ENCODE measurements at regions not wholly inside any gene's neighbourhood (a gene's known extent, or its start where the extent isn't known, plus 50 kb on each side); places are given as distances from the start of the nearest gene placed in this dataset.

- no peak for DNase-seq
Measured at GRCh38 chr16:80355335-80355734, 185.5 kb upstream of the DYNLRB2 start.

GRCh38 chr16:80350061-80350460 lies 190.7 kb upstream of the DYNLRB2 start:
- DNase-seq: no peak

- DNase-seq: no peak
Measured at GRCh38 chr16:80347900-80348299, 192.9 kb upstream of the DYNLRB2 start.

- no peak for DNase-seq
Measured at GRCh38 chr16:80347002-80347401, 193.8 kb upstream of the DYNLRB2 start.

- no peak for DNase-seq
Measured at GRCh38 chr16:80346111-80346632, 194.6 kb upstream of the DYNLRB2 start.

- DNase-seq: no peak
Measured at GRCh38 chr16:80345701-80346100, 195.1 kb upstream of the DYNLRB2 start.

- DNase-seq: no peak
Measured at GRCh38 chr16:80344570-80344969, 196.2 kb upstream of the DYNLRB2 start.

GRCh38 chr16:80341263-80341662 lies 199.5 kb upstream of the DYNLRB2 start:
- DNase-seq: no peak

- no peak for DNase-seq
Measured at GRCh38 chr16:80337786-80338185, 203.0 kb upstream of the DYNLRB2 start.

- DNase-seq: no peak
Measured at GRCh38 chr16:80330803-80331202, 210.0 kb upstream of the DYNLRB2 start.

- DNase-seq: no peak
Measured at GRCh38 chr16:80330150-80330549, 210.6 kb upstream of the DYNLRB2 start.

- no peak for DNase-seq
Measured at GRCh38 chr16:80327740-80328139, 213.1 kb upstream of the DYNLRB2 start.

GRCh38 chr16:80324371-80324770 lies 216.4 kb upstream of the DYNLRB2 start:
- DNase-seq: no peak

- DNase-seq: no peak
Measured at GRCh38 chr16:80323808-80324195, 217.0 kb upstream of the DYNLRB2 start.

- no peak for DNase-seq
Measured at GRCh38 chr16:80323187-80323807, 217.5 kb upstream of the DYNLRB2 start.

- DNase-seq: no peak
Measured at GRCh38 chr16:80319181-80319580, 221.6 kb upstream of the DYNLRB2 start.

- DNase-seq: no peak
Measured at GRCh38 chr16:80318107-80318506, 222.7 kb upstream of the DYNLRB2 start.

- DNase-seq: no peak
Measured at GRCh38 chr16:80317599-80318037, 223.2 kb upstream of the DYNLRB2 start.

- no peak for DNase-seq
Measured at GRCh38 chr16:80317116-80317515, 223.7 kb upstream of the DYNLRB2 start.

- DNase-seq: no peak
Measured at GRCh38 chr16:80314042-80314441, 226.8 kb upstream of the DYNLRB2 start.

GRCh38 chr16:80309178-80309577 lies 231.6 kb upstream of the DYNLRB2 start:
- DNase-seq: no peak

- no peak for DNase-seq
Measured at GRCh38 chr16:80305410-80305809, 235.4 kb upstream of the DYNLRB2 start.

- no peak for DNase-seq
Measured at GRCh38 chr16:80303691-80304090, 237.1 kb upstream of the DYNLRB2 start.

- no peak for DNase-seq
Measured at GRCh38 chr16:80300876-80301275, 239.9 kb upstream of the DYNLRB2 start.

- DNase-seq: no peak
Measured at GRCh38 chr16:80300456-80300855, 240.3 kb upstream of the DYNLRB2 start.
